GM12874 (cell line): ENCODE measurements at regions not wholly inside any gene's neighbourhood (a gene's known extent, or its start where the extent isn't known, plus 50 kb on each side); places are given as distances from the start of the nearest gene placed in this dataset.

Experiments used
- CTCF ChIP-seq: IDR thresholded peaks from 2 replicates; pipeline ENCODE4 v1.5.1; 2011; ENCODE audit warnings: low read depth, mild to moderate bottlenecking, control low read depth, low read length, moderate library complexity; ENCODE audit not compliant: insufficient read depth

GRCh38 chr1:219350172-219350931, 176.7 kb downstream of the LYPLAL1 start:
- TF ChIP-seq CTCF, result no peak

- no peak for TF ChIP-seq CTCF
Measured at GRCh38 chr1:219347921-219348391, 174.3 kb downstream of the LYPLAL1 start.

GRCh38 chr1:219347376-219347775, 173.7 kb downstream of the LYPLAL1 start:
- TF ChIP-seq CTCF, result no peak

GRCh38 chr1:219345953-219346352, 172.3 kb downstream of the LYPLAL1 start:
- TF ChIP-seq CTCF, result no peak

GRCh38 chr1:219342836-219343235, 169.2 kb downstream of the LYPLAL1 start:
- TF ChIP-seq CTCF, result no peak

GRCh38 chr1:219340796-219341195, 167.1 kb downstream of the LYPLAL1 start:
- no peak for TF ChIP-seq CTCF

GRCh38 chr1:219339466-219339865, 165.8 kb downstream of the LYPLAL1 start:
- TF ChIP-seq CTCF, result no peak
